ENCODE measurements at regions not wholly inside any gene's neighbourhood (a gene's known extent, or its start where the extent isn't known, plus 50 kb on each side); places are given as distances from the start of the nearest gene placed in this dataset.
A peak's percentile ranks its signal among the peaks of the same experiment; 100 is the strongest.

- H3K27ac ChIP-seq, result peak overlapping the region; percentile 31; the same call in 1 of the 2 replicates
- TF ChIP-seq CTCF (conservative IDR thresholded peaks at IDR 0.05), result peak; percentile 73
These were observed 187.4 kb upstream of the LINGO1 start for GRCh38 chr15:77819851-77820728.

- peak overlapping the region; percentile 31; the same call in 1 of the 2 replicates for H3K27ac ChIP-seq
- TF ChIP-seq CTCF (conservative IDR thresholded peaks at IDR 0.05), result no peak
These were observed 186.5 kb upstream of the LINGO1 start for GRCh38 chr15:77819048-77819850.

GRCh38 chr15:77818484-77819047 is 185.9 kb upstream of the LINGO1 start:
- H3K27ac ChIP-seq, result peak overlapping the region; percentile 31; the same call in 1 of the 2 replicates
- no peak for TF ChIP-seq CTCF (conservative IDR thresholded peaks at IDR 0.05)

GRCh38 chr15:77817434-77817833 is 184.7 kb upstream of the LINGO1 start:
- no peak overlapping the region for H3K27ac ChIP-seq
- no peak for TF ChIP-seq CTCF (conservative IDR thresholded peaks at IDR 0.05)

- no peak overlapping the region for H3K27ac ChIP-seq
- no peak for TF ChIP-seq CTCF (conservative IDR thresholded peaks at IDR 0.05)
These were observed 184.3 kb upstream of the LINGO1 start for GRCh38 chr15:77816983-77817382.

GRCh38 chr15:77815015-77815414 is 182.3 kb upstream of the LINGO1 start:
- no peak overlapping the region for H3K27ac ChIP-seq

More at GRCh38 chr15:77815015-77815414, 182.3 kb upstream of the LINGO1 start:
- TF ChIP-seq CTCF (conservative IDR thresholded peaks at IDR 0.05), result no peak

All from VCaP (cell line).